GM12892 (cell line): ENCODE measurements at regions not wholly inside any gene's neighbourhood (a gene's known extent, or its start where the extent isn't known, plus 50 kb on each side); places are given as distances from the start of the nearest gene placed in this dataset.

Experiments used
- DNase-seq: peaks from one replicate; pipeline ENCODE4 v3.0.0; 2011; ENCODE audit not compliant: insufficient read length
- FAIRE-seq: peaks from 2 replicates; lab custom pipeline; 2011; peaks lifted over from hg19 to GRCh38; lab: Jason Lieb, UNC
- POLR2A ChIP-seq: IDR thresholded peaks from 2 replicates; pipeline ENCODE4 v1.6.1; 2011; ENCODE audit warnings: low read depth, low read length, control low read depth
- POLR2AphosphoS5 ChIP-seq: IDR thresholded peaks from 2 replicates; pipeline ENCODE4 v1.6.1; 2011; ENCODE audit warnings: low read depth, low read length, control low read depth
- TAF1 ChIP-seq: IDR thresholded peaks from 2 replicates; pipeline ENCODE4 v1.6.1; 2011; ENCODE audit warnings: low read depth, mild to moderate bottlenecking, control low read depth, low read length, borderline replicate concordance

DNA sequence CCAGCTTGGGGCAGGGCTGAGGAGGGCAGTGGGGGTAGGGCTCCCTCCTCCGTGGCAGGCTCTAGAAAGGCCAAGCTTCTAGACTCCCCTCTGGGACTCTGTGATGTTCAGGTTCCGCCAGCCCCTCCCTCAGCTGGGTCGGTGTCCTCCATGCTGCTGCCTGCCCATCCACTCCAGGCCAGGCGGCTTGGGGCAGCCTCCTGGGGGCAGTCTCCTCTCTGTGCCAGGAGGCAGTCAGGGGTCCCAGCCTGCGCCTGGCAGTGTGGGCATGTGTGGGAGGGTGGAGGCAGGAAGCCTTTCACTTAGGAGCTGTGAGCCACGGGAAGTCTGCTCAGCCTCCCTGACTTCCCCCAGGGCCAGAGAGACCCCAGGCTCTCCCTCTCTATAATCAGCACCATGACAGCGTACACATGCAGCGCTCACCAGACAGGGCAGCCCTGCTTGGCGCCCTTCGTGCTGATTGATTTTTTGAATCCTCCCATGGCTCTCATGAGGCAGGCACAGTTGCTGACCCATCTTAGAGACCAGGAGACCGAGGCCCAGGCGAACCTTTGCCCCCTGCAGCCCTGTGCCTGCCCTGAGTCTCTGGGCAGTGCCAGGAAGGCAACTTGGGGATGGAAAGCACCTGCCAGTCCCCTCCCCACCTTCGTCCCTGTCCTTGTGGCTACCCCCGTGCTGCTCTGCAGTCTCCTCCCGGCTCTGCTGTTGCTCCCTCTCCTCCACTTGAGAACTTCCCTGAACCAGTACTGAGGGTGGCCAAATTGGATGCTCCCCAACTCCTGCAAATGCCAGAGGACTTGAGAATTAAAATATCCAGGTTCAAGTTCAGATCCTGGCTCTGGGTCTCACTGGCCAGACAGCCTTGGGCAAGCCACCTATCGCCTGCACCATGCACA is 234.7 kb upstream of the GSE1 start:
- TF ChIP-seq POLR2AphosphoS5 (no peak), TAF1 (no peak), POLR2A (no peak)
- DNase-seq (no peak), FAIRE-seq (no peak)

DNA sequence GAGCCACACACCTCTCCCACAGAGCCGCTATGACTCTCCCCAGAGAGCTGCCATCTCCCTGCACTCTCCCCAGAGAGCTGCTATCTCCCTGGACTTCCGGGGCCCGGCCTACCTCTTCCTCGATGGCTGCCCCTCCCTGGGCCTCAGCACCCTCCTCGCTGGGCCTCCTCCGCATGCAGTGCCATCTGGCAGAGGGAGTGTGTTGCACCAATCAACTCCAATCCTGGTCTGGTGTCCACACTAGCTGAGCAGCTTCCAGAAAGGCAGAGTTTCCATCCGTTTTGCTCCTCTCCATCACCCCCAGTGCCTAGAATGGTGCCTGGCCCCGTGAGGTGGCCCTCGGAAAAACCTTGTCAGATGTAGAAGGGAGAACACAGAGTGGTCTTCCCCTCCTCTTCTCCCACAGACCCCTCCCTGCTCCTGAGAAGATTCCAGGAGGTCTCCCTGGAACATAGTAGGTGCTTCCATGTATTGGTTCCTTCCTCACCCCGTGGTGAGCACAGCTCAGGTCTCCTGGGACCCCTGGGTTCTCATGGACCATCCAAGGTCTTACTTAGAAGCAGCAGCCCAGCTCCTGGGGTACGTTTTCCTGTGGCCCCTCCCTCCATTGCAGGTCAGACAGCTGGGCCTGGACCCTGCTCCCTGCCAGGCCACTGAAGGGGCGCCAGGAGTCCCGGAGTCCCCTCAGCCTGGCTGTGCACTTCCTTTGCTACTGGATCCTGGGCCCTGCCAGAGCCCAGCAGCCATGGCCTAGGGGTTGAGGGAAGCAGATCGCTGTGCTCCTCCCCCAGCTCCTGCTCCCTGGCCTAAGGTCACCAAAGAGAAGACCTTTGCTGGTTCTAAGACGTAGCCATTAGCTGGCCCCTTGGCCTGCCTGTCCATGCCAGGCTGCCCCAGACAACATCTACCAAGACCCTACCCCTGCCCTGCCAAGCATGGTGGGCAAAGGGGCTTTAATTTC is 233.8 kb upstream of the GSE1 start:
- FAIRE-seq (no peak), DNase-seq (no peak)
- TF ChIP-seq TAF1 (no peak), POLR2AphosphoS5 (no peak), POLR2A (no peak)

DNA sequence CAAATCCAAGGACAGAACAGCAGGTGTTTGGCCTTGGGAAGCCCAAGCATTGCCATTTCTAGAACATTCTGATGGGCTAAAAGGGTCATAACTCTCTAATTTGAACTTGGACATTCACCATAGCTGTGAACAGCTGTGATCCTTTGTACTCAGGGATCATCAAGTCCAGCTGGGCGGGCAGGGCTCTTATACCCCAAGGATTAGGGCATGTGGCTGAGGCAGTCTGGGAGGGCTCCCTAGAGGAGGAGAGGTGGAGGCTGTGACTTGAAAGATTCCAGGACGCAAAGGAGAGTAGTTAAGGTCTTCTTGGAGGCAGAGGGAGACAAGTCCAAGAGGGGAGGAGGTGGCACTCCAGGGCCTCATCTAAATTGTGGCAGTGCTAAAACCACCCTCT is 233.1 kb upstream of the GSE1 start:
- no peak for FAIRE-seq
- no peak for DNase-seq
- TF ChIP-seq POLR2AphosphoS5 (no peak), TAF1 (no peak), POLR2A (no peak)

GRCh38 chr16:85380905-85381737 is 232.0 kb upstream of the GSE1 start:
- no peak for DNase-seq
- TF ChIP-seq POLR2AphosphoS5 (no peak), TAF1 (no peak), POLR2A (no peak)
- no peak for FAIRE-seq

GRCh38 chr16:85381738-85382592 is 231.2 kb upstream of the GSE1 start:
- no peak for DNase-seq
- FAIRE-seq, result no peak
- no peak for TF ChIP-seq TAF1
- no peak for TF ChIP-seq POLR2AphosphoS5
- TF ChIP-seq POLR2A, result no peak

DNA sequence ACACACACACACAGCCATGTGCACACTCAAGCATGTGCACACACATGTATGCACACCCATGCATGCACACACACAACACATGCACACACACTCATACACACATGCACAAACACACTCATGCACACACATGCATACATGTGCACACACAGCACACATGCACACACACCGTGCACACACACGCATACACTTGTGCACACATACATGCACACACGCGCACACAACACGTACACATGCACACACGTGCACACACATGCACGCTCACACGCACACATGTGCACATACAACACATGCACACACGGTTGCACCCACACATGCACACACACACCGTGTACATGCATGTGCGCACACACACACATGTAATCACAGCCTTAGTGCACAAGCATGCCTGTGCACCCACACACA is 230.4 kb upstream of the GSE1 start:
- FAIRE-seq (no peak), DNase-seq (no peak)
- TF ChIP-seq POLR2AphosphoS5 (no peak), POLR2A (no peak), TAF1 (no peak)

GRCh38 chr16:85383836-85384832 is 229.0 kb upstream of the GSE1 start:
- FAIRE-seq (no peak), DNase-seq (no peak)
- TF ChIP-seq POLR2A, result no peak

- no peak for TF ChIP-seq POLR2A
- no peak for TF ChIP-seq POLR2AphosphoS5
- TF ChIP-seq TAF1, result no peak
- DNase-seq (no peak), FAIRE-seq (no peak)
Observed at GRCh38 chr16:85384833-85385462, 228.2 kb upstream of the GSE1 start.

DNA sequence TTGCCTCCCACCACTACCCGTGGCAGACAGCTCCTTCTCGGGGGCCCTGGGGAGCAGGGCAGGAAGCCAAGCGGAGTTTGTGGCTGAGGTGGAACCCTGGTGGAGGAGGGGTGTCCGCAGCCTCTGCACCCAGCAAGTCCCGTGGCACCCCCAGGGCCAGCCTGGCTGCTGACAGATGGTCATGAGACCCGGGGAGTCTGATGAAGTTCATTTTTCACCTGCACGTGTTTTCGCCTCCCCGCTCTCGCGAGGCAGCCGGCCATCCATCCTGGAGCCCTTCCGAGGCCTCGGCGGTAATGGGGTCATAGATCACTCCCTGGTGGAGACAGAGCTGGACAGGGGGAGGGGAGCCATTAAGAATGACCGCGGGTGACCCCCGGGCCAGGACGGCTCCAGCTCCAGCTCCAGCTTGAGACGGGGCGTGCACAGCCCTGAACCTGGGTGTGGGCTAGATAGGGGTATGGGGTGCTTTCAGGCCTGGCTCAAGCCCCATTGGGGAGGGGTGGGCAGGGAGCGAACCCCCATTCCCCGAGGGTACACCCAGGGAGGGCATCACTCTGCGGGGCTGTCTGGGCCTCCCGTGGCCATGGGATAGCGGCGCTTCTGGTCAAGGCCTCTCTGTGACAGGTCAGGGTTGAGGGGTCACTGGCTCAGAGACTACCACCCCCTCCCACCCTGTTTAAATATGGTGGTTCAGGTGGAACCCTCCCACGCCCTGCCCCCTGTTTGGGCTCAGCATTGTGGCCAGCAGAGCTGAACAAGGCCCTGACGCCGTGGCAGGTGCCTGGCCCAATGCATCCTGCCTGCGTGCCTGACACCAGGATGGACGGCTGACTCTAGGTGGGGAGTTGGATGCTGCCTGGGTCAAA is 227.4 kb upstream of the GSE1 start:
- no peak for FAIRE-seq
- no peak for DNase-seq

More for the DNA sequence above, 227.4 kb upstream of the GSE1 start:
- TF ChIP-seq POLR2AphosphoS5, result no peak
- no peak for TF ChIP-seq POLR2A
- TF ChIP-seq TAF1, result no peak
